IMR-90 (cell line): ENCODE measurements at regions not wholly inside any gene's neighbourhood (a gene's known extent, or its start where the extent isn't known, plus 50 kb on each side); places are given as distances from the start of the nearest gene placed in this dataset.

Experiments used
- ATAC-seq: fragments of 200-7000 bp; cut with Tn5 transposase; 2 replicates; pipeline ENCODE4 v1.9.1; 2020; ENCODE audit warnings: low read depth, mild to moderate bottlenecking, moderate library complexity
- BruUV-seq: library from RNA; stranded (reverse); fragments of 400-500 nt; replicated peaks from 2 replicates; lab custom pipeline; 2021; lab: Mats Ljungman, UMichigan
- CTCF ChIA-PET: fragments of 300-600 bp; formaldehyde crosslinking; extraction: SDS; loops from one replicate; lab custom pipeline; 2021; ENCODE audit warnings: antibody characterized with exemption; lab: Yijun Ruan, JAX
- POLR2A ChIA-PET: fragments of 300-600 bp; sonication (Branson Sonifier 250); formaldehyde crosslinking; loops from one replicate; lab custom pipeline; 2022; ENCODE audit warnings: antibody characterized with exemption; ENCODE audit not compliant: unreplicated experiment; lab: Charles Lee
- DNase-seq: peaks from one replicate; pipeline ENCODE4 v3.0.0; 2013
- H2AFZ ChIP-seq: replicated peaks from 2 replicates; pipeline ENCODE3; 2013; ENCODE audit warnings: low read length, mild to moderate bottlenecking; ENCODE audit not compliant: poor library complexity
- H2AK5ac ChIP-seq: 2 replicates; pipeline ENCODE4 v1.6.1; 2013; ENCODE audit warnings: low read depth, low read length, inconsistent platforms
- H2AK9ac ChIP-seq: replicated peaks from 2 replicates; pipeline ENCODE3; 2013; ENCODE audit warnings: mild to moderate bottlenecking, low read depth, low read length, moderate library complexity; ENCODE audit not compliant: poor library complexity
- H2BK120ac ChIP-seq: 2 replicates; pipeline ENCODE4 v1.6.1; 2013; ENCODE audit warnings: low read depth, low read length, inconsistent platforms
- H2BK15ac ChIP-seq: 3 replicates; pipeline ENCODE4 v1.6.1; 2013; ENCODE audit warnings: low read depth, low read length, inconsistent platforms
- H2BK20ac ChIP-seq: 2 replicates; pipeline ENCODE4 v1.6.1; 2013; ENCODE audit warnings: low read depth, mild to moderate bottlenecking, inconsistent platforms, low read length, moderate library complexity
- H2BK5ac ChIP-seq: 2 replicates; pipeline ENCODE4 v1.6.1; 2013; ENCODE audit warnings: mild to moderate bottlenecking, low read depth, low read length, inconsistent platforms; ENCODE audit not compliant: poor library complexity, severe bottlenecking
- H3K14ac ChIP-seq: replicated peaks from 2 replicates; pipeline ENCODE4 v1.6.1; 2013; ENCODE audit warnings: low read depth, low read length, inconsistent platforms
- H3K18ac ChIP-seq: 2 replicates; pipeline ENCODE4 v1.6.1; 2013; ENCODE audit warnings: low read depth, low read length, control low read depth
- H3K23ac ChIP-seq: 2 replicates; pipeline ENCODE4 v1.6.1; 2013; ENCODE audit warnings: low read depth, low read length, inconsistent platforms
- H3K27ac ChIP-seq: 2 replicates; pipeline ENCODE4 v1.5.1; 2013; ENCODE audit warnings: mild to moderate bottlenecking, control low read depth, low read length; ENCODE audit not compliant: insufficient read depth
- H3K27me3 ChIP-seq: 2 replicates; pipeline ENCODE4 v1.6.1; 2013; ENCODE audit warnings: low read length; ENCODE audit not compliant: control insufficient read depth, insufficient read depth
- H3K36me3 ChIP-seq: 2 replicates; pipeline ENCODE4 v1.6.1; 2013; ENCODE audit warnings: low read length, mixed read lengths; ENCODE audit not compliant: control insufficient read depth, insufficient read depth
- H3K4ac ChIP-seq: 2 replicates; pipeline ENCODE4 v1.6.1; 2013; ENCODE audit warnings: low read depth, low read length, inconsistent platforms
- H3K4me1 ChIP-seq: 2 replicates; pipeline ENCODE4 v1.6.1; 2013; ENCODE audit warnings: low read length, mixed read lengths; ENCODE audit not compliant: control insufficient read depth, insufficient read depth
- H3K4me2 ChIP-seq: 2 replicates; pipeline ENCODE4 v1.6.1; 2013; ENCODE audit warnings: low read depth, mild to moderate bottlenecking, control low read depth, low read length, moderate library complexity
- H3K4me3 ChIP-seq: 2 replicates; pipeline ENCODE4 v1.5.1; 2013; ENCODE audit warnings: low read depth, mild to moderate bottlenecking, control low read depth, low read length, moderate library complexity; ENCODE audit not compliant: insufficient read depth
- H3K56ac ChIP-seq: 2 replicates; pipeline ENCODE4 v1.6.1; 2013; ENCODE audit warnings: low read length, inconsistent platforms; ENCODE audit not compliant: insufficient read depth; ENCODE audit errors: extremely low read depth
- H3K79me1 ChIP-seq, 2 experiments: 2 replicates each; pipeline ENCODE4 v1.6.1; 2013; ENCODE audit warnings: low read length in 2 of 2, inconsistent platforms in 1 of 2, low read depth in 1 of 2
- H3K9ac ChIP-seq: 2 replicates; pipeline ENCODE4 v1.6.1; 2013; ENCODE audit warnings: low read depth, low read length, control low read depth
- H3K9me1 ChIP-seq: 2 replicates; pipeline ENCODE4 v1.6.1; 2013; ENCODE audit warnings: low read length, inconsistent platforms; ENCODE audit not compliant: insufficient read depth
- H3K9me3 ChIP-seq: 2 replicates; pipeline ENCODE4 v1.6.1; 2013; ENCODE audit warnings: low read length; ENCODE audit not compliant: control insufficient read depth, insufficient read depth
- H4K20me1 ChIP-seq: 2 replicates; pipeline ENCODE4 v1.6.1; 2013; ENCODE audit warnings: low read length, inconsistent platforms; ENCODE audit not compliant: insufficient read depth
- H4K5ac ChIP-seq: 2 replicates; pipeline ENCODE4 v1.6.1; 2013; ENCODE audit warnings: mild to moderate bottlenecking, low read depth, low read length, control low read depth
- H4K8ac ChIP-seq, 2 experiments: 2 replicates each; pipeline ENCODE4 v1.6.1; 2013; ENCODE audit warnings: low read depth in 2 of 2, low read length in 2 of 2, control low read depth in 1 of 2, inconsistent platforms in 1 of 2
- H4K91ac ChIP-seq: 2 replicates; pipeline ENCODE4 v1.6.1; 2013; ENCODE audit warnings: low read depth, low read length, inconsistent platforms; ENCODE audit not compliant: insufficient read depth
- CEBPB ChIP-seq: IDR thresholded peaks from 2 replicates; pipeline ENCODE4 v1.6.1; 2012; ENCODE audit warnings: low read depth, low read length, improper control_type of control experiment
- FOS ChIP-seq: fragments of 150-350 bp; IDR thresholded peaks from 2 replicates; pipeline ENCODE4 v1.6.1; 2016; ENCODE audit warnings: low read depth, low read length
- MAFK ChIP-seq: IDR thresholded peaks from 2 replicates; pipeline ENCODE4 v1.6.1; 2012; ENCODE audit warnings: low read depth, low read length, improper control_type of control experiment
- MAZ ChIP-seq: IDR thresholded peaks from 2 replicates; pipeline ENCODE4 v1.6.1; 2012; ENCODE audit warnings: low read depth, mild to moderate bottlenecking, low read length, improper control_type of control experiment, moderate library complexity, borderline replicate concordance
- NFE2L2 ChIP-seq: fragments of 150-350 bp; IDR thresholded peaks from 2 replicates; pipeline ENCODE4 v1.6.1; 2016; ENCODE audit warnings: low read depth, mild to moderate bottlenecking, low read length
- POLR2A ChIP-seq: IDR thresholded peaks from 2 replicates; pipeline ENCODE4 v1.6.1; 2012; ENCODE audit warnings: mild to moderate bottlenecking, low read depth, low read length
- RCOR1 ChIP-seq: IDR thresholded peaks from 2 replicates; pipeline ENCODE4 v1.6.1; 2012; ENCODE audit warnings: mild to moderate bottlenecking, low read length, improper control_type of control experiment; ENCODE audit not compliant: insufficient replicate concordance
- RFX5 ChIP-seq: IDR thresholded peaks from 2 replicates; pipeline ENCODE4 v1.8.0; 2012; ENCODE audit warnings: low read depth, mild to moderate bottlenecking, low read length, moderate library complexity
- SMC3 ChIP-seq: fragments of 150-350 bp; IDR thresholded peaks from 2 replicates; pipeline ENCODE4 v1.6.1; 2016; ENCODE audit warnings: low read depth, mild to moderate bottlenecking, antibody characterized with exemption, low read length, moderate library complexity
- WGBS, 2 experiments: methylation state at CpG; one replicate each; pipeline versions ENCODE4 v1.1.5 to v1.1.7; 2013; ENCODE audit warnings: missing lambda C conversion rate in 2 of 2; ENCODE audit not compliant: insufficient read length in 1 of 2; ENCODE audit errors: extremely low coverage in 2 of 2; 5-methylcytosine and 5-hydroxymethylcytosine counted together
- dilution Hi-C: fragments of 300-500 bp; cut with HindIII; formaldehyde crosslinking; loops from one replicate; pipeline ENCODE4 v1.14.3; 2018; ENCODE audit warnings: low sequenced_read_pairs; ENCODE audit not compliant: unreplicated experiment
- in situ Hi-C: fragments of 300-500 bp; cut with MboI; formaldehyde crosslinking; loops from 3 replicates; pipeline ENCODE4 v1.14.3; 2019; ENCODE audit warnings: low sequenced_read_pairs, inconsistent platforms, mixed read lengths
- intact Hi-C: fragments of 100-400 bp; cut with micrococcal nuclease; formaldehyde crosslinking; loops from 2 replicates; pipeline ENCODE4 v1.10.0; 2022

DNA sequence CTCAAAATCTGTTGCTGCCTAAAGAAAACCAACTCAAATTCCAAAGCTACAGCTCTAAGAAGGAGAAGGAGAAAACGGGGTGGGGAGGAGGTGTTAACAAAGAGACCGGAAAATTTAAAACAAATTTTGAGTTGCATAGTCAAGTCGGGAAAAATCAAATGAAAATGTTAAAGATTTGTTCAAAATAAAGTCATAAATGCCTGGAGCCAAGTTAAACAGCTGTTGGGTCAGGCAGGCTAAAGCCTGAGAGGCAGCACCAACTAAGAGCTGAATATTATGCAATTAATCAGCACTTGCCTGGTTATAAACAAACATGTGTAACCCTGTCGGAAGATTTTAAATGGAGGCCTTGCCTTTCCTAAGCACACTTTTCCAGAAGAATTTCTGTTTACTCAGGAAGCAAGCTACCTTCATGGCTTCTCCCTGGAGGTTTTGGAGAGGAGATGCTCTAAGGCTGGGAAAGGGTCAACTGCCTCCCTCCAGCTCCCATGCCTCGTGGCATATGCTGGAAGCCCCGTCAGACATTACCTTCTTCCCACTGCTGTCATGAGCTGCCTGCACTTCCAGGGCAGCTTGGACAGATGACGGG is 270.5 kb downstream of the DMRT2 start:
- dilution Hi-C loops = no loop called here
- no peak overlapping the region for H3K4me2 ChIP-seq
- no peak overlapping the region for H3K56ac ChIP-seq
- H2BK20ac ChIP-seq = no peak overlapping the region
- no peaks in the 10 kb centered on the region for H3K9me1 ChIP-seq
- H2AK9ac ChIP-seq = no peak overlapping the region
- H3K9ac ChIP-seq = no peak overlapping the region
- POLR2A ChIA-PET = no interaction called here
- CTCF ChIA-PET = no interaction called here
- H4K8ac ChIP-seq = no peak overlapping the region
- 0 out of 2 replicates have a peak, but pooled peaks cover 2% of the 10 kb centered on the region for H3K9me3 ChIP-seq
- no peaks in the 10 kb centered on the region for H3K79me1 ChIP-seq
- H4K5ac ChIP-seq = no peak overlapping the region
- TF ChIP-seq RCOR1 = no peak
- TF ChIP-seq POLR2A = no peak
- TF ChIP-seq MAFK = no peak
- no peak for TF ChIP-seq FOS
- TF ChIP-seq RFX5 = no peak
- TF ChIP-seq MAZ = no peak
- TF ChIP-seq NFE2L2 = no peak
- no peak for TF ChIP-seq SMC3
- TF ChIP-seq CEBPB = no peak
- no peaks in the 10 kb centered on the region for H3K4me1 ChIP-seq
- H2BK15ac ChIP-seq = no peak overlapping the region
- H2AFZ ChIP-seq = no peak overlapping the region
- no peak overlapping the region for H3K14ac ChIP-seq
- H4K20me1 ChIP-seq = no peaks in the 10 kb centered on the region
- ATAC-seq = no peak
- no TSS peak for BruUV-seq
- H3K23ac ChIP-seq = no peak overlapping the region
- H2BK5ac ChIP-seq = no peak overlapping the region
- no peak overlapping the region for H3K4ac ChIP-seq
- in situ Hi-C loops = no loop called here
- no peak overlapping the region for H3K27ac ChIP-seq
- no peak for DNase-seq
- no peaks in the 10 kb centered on the region for H3K36me3 ChIP-seq
- no peak overlapping the region for H3K18ac ChIP-seq
- no peaks in the 10 kb centered on the region for H3K27me3 ChIP-seq
- H2BK120ac ChIP-seq = no peak overlapping the region
- H4K91ac ChIP-seq = no peak overlapping the region
- intact Hi-C loops = no loop called here
- H3K4me3 ChIP-seq = no peak overlapping the region
- no peak overlapping the region for H2AK5ac ChIP-seq
- no CpG with 5 or more reads among the region's 7 CpGs for WGBS, 2 experiments
